RWPE2 (cell line): ENCODE measurements at regions not wholly inside any gene's neighbourhood (a gene's known extent, or its start where the extent isn't known, plus 50 kb on each side); places are given as distances from the start of the nearest gene placed in this dataset.
A peak's percentile ranks its signal among the peaks of the same experiment; 100 is the strongest.

Experiments used
- ATAC-seq: fragments of 200-7000 bp; cut with Tn5 transposase; 3 replicates; pipeline ENCODE4 v1.9.1; 2021; ENCODE audit warnings: low read depth
- DNase-seq: peaks from one replicate; pipeline ENCODE4 v3.0.0-alpha.2; 2020; ENCODE audit warnings: low spot score
- H3K27ac ChIP-seq: fragments of 450-650 bp; 2 replicates; pipeline ENCODE4 v1.5.1; 2017; ENCODE audit warnings: mild to moderate bottlenecking; ENCODE audit not compliant: poor library complexity, severe bottlenecking
- H3K27me3 ChIP-seq: fragments of 250-450 bp; sonication (Bioruptor Pico); 2 replicates; pipeline ENCODE4 v1.5.1; 2021; ENCODE audit warnings: mild to moderate bottlenecking, moderate library complexity; ENCODE audit not compliant: insufficient read depth, poor library complexity, severe bottlenecking
- H3K36me3 ChIP-seq: fragments of 250-450 bp; sonication (Bioruptor Pico); 2 replicates; pipeline ENCODE4 v1.5.1; 2020; ENCODE audit warnings: low read depth, mild to moderate bottlenecking, moderate library complexity
- H3K4me1 ChIP-seq: fragments of 250-450 bp; sonication (Bioruptor Pico); 2 replicates; pipeline ENCODE4 v1.5.1; 2021; ENCODE audit warnings: mild to moderate bottlenecking, moderate library complexity; ENCODE audit not compliant: insufficient read depth, poor library complexity, severe bottlenecking
- H3K4me3 ChIP-seq: fragments of 250-450 bp; sonication (Bioruptor Pico); 2 replicates; pipeline ENCODE4 v1.5.1; 2021; ENCODE audit warnings: mild to moderate bottlenecking, moderate library complexity; ENCODE audit not compliant: severe bottlenecking
- H3K9me3 ChIP-seq: fragments of 250-450 bp; sonication (Bioruptor Pico); 2 replicates; pipeline ENCODE4 v1.5.1; 2021; ENCODE audit warnings: mild to moderate bottlenecking, moderate library complexity; ENCODE audit not compliant: severe bottlenecking
- TF ChIP-seq, protein P1 (sequence below): fragments of 450-650 bp; IDR thresholded peaks from one replicate; pipeline ENCODE4 v1.5.1; 2017; ENCODE audit warnings: mild to moderate bottlenecking, moderate library complexity; ENCODE audit not compliant: poor library complexity, severe bottlenecking

DNA sequence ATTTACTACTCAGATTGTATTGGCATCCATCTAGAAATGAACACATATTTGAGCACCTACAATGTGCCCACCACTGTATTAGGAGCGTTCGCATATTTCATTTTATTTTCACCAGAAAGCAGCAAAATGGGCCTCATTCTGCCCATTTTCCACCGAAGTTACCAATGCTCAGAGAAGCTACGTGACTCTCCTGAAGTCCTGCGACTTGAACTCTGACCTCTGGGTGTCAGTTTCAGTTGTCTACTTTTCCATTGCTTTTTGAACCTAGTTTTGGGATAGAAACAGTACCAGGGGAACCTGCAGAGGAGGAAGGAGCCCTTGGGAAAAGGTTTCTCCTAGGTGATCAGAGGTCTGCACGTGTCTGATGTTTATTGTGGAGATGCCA, 139.1 kb upstream of the SDK2 start:
- Histone ChIP-seq H3K36me3 (no peaks in the 10 kb centered on the region), H3K27ac (no peak overlapping the region), H3K4me3 (no peak overlapping the region), H3K4me1 (peaks cover 5% of the 10 kb centered on the region), H3K27me3 (no peaks in the 10 kb centered on the region), H3K9me3 (no peaks in the 10 kb centered on the region)
- TF ChIP-seq, protein P1, sequence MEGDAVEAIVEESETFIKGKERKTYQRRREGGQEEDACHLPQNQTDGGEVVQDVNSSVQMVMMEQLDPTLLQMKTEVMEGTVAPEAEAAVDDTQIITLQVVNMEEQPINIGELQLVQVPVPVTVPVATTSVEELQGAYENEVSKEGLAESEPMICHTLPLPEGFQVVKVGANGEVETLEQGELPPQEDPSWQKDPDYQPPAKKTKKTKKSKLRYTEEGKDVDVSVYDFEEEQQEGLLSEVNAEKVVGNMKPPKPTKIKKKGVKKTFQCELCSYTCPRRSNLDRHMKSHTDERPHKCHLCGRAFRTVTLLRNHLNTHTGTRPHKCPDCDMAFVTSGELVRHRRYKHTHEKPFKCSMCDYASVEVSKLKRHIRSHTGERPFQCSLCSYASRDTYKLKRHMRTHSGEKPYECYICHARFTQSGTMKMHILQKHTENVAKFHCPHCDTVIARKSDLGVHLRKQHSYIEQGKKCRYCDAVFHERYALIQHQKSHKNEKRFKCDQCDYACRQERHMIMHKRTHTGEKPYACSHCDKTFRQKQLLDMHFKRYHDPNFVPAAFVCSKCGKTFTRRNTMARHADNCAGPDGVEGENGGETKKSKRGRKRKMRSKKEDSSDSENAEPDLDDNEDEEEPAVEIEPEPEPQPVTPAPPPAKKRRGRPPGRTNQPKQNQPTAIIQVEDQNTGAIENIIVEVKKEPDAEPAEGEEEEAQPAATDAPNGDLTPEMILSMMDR = no peak
- DNase-seq = no peak
- no peak for ATAC-seq

DNA sequence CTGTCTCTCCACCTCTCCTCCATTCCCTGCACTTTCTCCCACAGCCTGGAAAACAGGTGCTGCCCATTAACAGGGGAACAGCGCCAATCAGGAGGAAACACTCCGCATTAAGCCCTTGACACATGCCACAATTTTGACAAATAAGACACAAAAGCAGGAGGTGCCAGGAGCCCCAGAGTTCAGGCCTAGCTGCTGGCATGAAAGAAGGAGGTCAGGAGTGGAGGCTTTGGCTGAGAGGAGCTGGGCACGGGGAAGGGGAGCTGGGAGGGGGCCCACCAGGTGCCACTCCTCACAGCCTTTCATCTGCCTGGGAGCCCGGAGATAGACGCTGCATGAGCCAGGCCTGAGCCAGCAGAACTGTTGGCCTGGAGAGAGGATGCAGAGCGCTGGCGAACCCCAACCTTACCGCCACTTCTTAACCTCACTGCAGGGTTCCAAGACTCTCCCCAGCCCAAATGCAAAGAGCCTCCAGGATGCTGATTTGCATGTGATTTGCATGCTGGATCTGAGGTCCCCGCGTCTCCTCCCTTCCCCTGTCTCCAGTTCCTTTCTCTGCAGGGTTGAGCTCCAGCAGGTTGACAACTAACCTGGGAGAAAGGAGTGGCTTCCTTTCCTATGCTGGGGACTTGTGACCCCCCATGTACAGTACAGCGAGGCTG, 139.8 kb upstream of the SDK2 start:
- Histone ChIP-seq H3K4me1 (peaks cover 5% of the 10 kb centered on the region), H3K9me3 (no peaks in the 10 kb centered on the region), H3K27me3 (no peaks in the 10 kb centered on the region), H3K36me3 (no peaks in the 10 kb centered on the region), H3K4me3 (no peak overlapping the region), H3K27ac (no peak overlapping the region)
- DNase-seq = no peak
- ATAC-seq = no peak
- TF ChIP-seq, protein P1 = no peak

DNA sequence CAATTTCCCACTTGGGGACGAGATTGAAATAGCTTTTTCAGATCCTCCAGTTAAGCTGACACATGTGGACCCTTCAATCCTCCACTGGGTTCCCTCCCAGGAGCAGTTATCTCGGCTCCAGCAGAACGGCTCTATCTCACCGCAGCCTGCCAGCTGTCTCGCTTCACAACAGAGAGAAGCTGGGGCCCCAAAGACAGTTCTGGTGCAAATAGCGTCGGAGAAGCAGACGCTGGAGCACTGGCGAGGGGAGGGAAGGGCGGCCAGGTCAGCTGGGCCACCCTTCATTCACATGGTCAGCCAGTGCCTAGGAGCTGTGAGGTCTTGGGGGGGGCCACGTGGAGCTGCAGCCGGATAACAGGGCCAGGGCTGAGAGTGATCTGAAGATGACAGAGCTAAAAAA, 141.3 kb upstream of the SDK2 start:
- Histone ChIP-seq H3K27me3 (no peaks in the 10 kb centered on the region), H3K9me3 (no peaks in the 10 kb centered on the region), H3K27ac (no peak overlapping the region), H3K4me1 (peaks cover 5% of the 10 kb centered on the region), H3K36me3 (no peaks in the 10 kb centered on the region), H3K4me3 (no peak overlapping the region)
- ATAC-seq (no peak), DNase-seq (no peak)
- TF ChIP-seq, protein P1 = no peak

GRCh38 chr17:73785958-73786743, 141.9 kb upstream of the SDK2 start:
- H3K27ac ChIP-seq = no peak overlapping the region

More at GRCh38 chr17:73785958-73786743, 141.9 kb upstream of the SDK2 start:
- Histone ChIP-seq H3K4me1 (peaks cover 5% of the 10 kb centered on the region), H3K4me3 (no peak overlapping the region), H3K36me3 (no peaks in the 10 kb centered on the region), H3K9me3 (no peaks in the 10 kb centered on the region), H3K27me3 (no peaks in the 10 kb centered on the region)
- DNase-seq (no peak), ATAC-seq (peak; percentile 94)
- TF ChIP-seq, protein P1 = no peak
